ENCODE measurements at regions not wholly inside any gene's neighbourhood (a gene's known extent, or its start where the extent isn't known, plus 50 kb on each side); places are given as distances from the start of the nearest gene placed in this dataset.

DNA sequence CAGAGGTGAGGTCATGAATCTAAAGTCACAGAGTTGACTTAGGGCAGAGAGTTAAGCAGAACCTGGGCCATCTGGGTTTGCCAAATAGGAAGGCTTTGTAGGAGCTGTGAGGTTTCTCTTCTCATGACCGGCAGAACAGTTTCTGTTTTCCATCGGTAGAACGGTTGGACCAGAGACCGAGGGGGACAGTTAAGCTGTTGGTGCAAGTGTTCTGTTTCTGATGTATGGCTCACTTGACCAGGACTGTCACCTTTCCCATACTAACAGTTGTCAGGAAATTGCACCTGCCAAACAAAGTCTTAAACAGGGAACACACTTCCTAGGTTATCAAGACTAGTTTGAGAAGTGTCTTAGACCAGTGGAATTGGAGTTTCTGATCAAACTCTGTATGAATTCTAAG is 158.3 kb downstream of the PDCD6IP start:
- H4K8ac ChIP-seq (ENCODE audit: low read depth, low read length), result no peak overlapping the region
- no CpG with 5 or more reads among the region's 4 CpGs for whole genome bisulfite sequencing (ENCODE audit: extremely low coverage, insufficient coverage, insufficient read length)

DNA sequence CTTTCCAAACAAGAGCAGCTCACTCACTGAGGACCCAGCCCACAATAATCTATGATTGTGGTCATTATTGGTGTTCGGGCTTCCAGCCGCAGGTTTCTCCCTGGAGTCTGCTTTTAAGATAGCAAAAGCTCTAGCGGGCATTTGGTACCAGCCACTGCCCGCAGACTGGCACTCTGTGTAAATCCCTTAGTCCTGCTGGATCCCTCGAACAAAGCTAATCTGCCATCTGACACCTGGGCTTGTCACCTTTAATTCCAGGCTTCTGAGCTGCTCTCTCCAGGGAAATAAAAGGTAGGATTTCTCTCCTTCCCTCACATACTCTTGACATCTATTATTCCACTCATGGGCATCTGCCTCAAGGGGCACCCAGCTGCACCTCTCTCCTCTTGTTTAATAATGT is 158.7 kb downstream of the PDCD6IP start:
- Histone ChIP-seq H3K79me2 (ENCODE audit: control insufficient read depth, insufficient read depth, low read length, poor library complexity) (no peaks in the 10 kb centered on the region), H3K27ac (ENCODE audit: low read depth, low read length) (no peak overlapping the region), H3K9me3 (ENCODE audit: insufficient read depth, low read depth, low read length) (no peaks in the 10 kb centered on the region), H3K36me3 (ENCODE audit: control insufficient read depth in 1 of 2, insufficient read depth in 2 of 2, low read length in 2 of 2) (no peaks in the 10 kb centered on the region), H3K4me1 (ENCODE audit: control insufficient read depth in 1 of 2, insufficient read depth in 2 of 2, low read length in 2 of 2) (no peaks in the 10 kb centered on the region), H2BK12ac (ENCODE audit: low read length) (no peak overlapping the region), H2BK5ac (ENCODE audit: low read depth, low read length, poor library complexity) (no peak overlapping the region), H3K4ac (ENCODE audit: low read depth, low read length) (no peak overlapping the region), H3K9ac (ENCODE audit: low read length) (no peak overlapping the region), H4K91ac (ENCODE audit: low read depth, low read length) (no peak overlapping the region), H3K14ac (ENCODE audit: low read length) (no peak overlapping the region), H3K27me3 (ENCODE audit: insufficient read depth, low read length) (no peaks in the 10 kb centered on the region), H3K4me3 (ENCODE audit: low read depth, low read length) (no peak overlapping the region), H3K23ac (ENCODE audit: low read length) (no peak overlapping the region), H2AK5ac (ENCODE audit: low read length) (no peak overlapping the region), H3K4me2 (ENCODE audit: low read length) (no peak overlapping the region), H4K12ac (ENCODE audit: low read depth, low read length) (no peak overlapping the region), H2BK120ac (ENCODE audit: insufficient read depth, low read length, poor library complexity) (no peak overlapping the region), H3K18ac (ENCODE audit: low read length) (no peak overlapping the region), H4K8ac (ENCODE audit: low read depth, low read length) (no peak overlapping the region), H3K79me1 (ENCODE audit: low read length) (no peaks in the 10 kb centered on the region), H2AFZ (ENCODE audit: insufficient read depth, low read length, poor library complexity) (no peak overlapping the region)
- no CpG with 5 or more reads among the region's 5 CpGs for WGBS (ENCODE audit: extremely low coverage, insufficient coverage, insufficient read length)
- no peak for DNase-seq

More for the DNA sequence above, 158.3 kb downstream of the PDCD6IP start:
- Histone ChIP-seq H3K4me2 (ENCODE audit: low read length) (no peak overlapping the region), H2BK120ac (ENCODE audit: insufficient read depth, low read length, poor library complexity) (no peak overlapping the region), H3K23ac (ENCODE audit: low read length) (no peak overlapping the region), H2BK5ac (ENCODE audit: low read depth, low read length, poor library complexity) (no peak overlapping the region), H3K4me1 (ENCODE audit: control insufficient read depth in 1 of 2, insufficient read depth in 2 of 2, low read length in 2 of 2) (no peaks in the 10 kb centered on the region), H3K27ac (ENCODE audit: low read depth, low read length) (no peak overlapping the region), H3K9me3 (ENCODE audit: insufficient read depth, low read depth, low read length) (no peaks in the 10 kb centered on the region), H3K4me3 (ENCODE audit: low read depth, low read length) (no peak overlapping the region), H3K18ac (ENCODE audit: low read length) (no peak overlapping the region), H3K36me3 (ENCODE audit: control insufficient read depth in 1 of 2, insufficient read depth in 2 of 2, low read length in 2 of 2) (no peaks in the 10 kb centered on the region), H3K79me1 (ENCODE audit: low read length) (no peaks in the 10 kb centered on the region), H3K14ac (ENCODE audit: low read length) (no peak overlapping the region), H2AK5ac (ENCODE audit: low read length) (no peak overlapping the region), H2AFZ (ENCODE audit: insufficient read depth, low read length, poor library complexity) (no peak overlapping the region), H3K4ac (ENCODE audit: low read depth, low read length) (no peak overlapping the region), H2BK12ac (ENCODE audit: low read length) (no peak overlapping the region), H4K91ac (ENCODE audit: low read depth, low read length) (no peak overlapping the region), H3K27me3 (ENCODE audit: insufficient read depth, low read length) (no peaks in the 10 kb centered on the region), H3K79me2 (ENCODE audit: control insufficient read depth, insufficient read depth, low read length, poor library complexity) (no peaks in the 10 kb centered on the region), H3K9ac (ENCODE audit: low read length) (no peak overlapping the region), H4K12ac (ENCODE audit: low read depth, low read length) (no peak overlapping the region)
- DNase-seq, result no peak

DNA sequence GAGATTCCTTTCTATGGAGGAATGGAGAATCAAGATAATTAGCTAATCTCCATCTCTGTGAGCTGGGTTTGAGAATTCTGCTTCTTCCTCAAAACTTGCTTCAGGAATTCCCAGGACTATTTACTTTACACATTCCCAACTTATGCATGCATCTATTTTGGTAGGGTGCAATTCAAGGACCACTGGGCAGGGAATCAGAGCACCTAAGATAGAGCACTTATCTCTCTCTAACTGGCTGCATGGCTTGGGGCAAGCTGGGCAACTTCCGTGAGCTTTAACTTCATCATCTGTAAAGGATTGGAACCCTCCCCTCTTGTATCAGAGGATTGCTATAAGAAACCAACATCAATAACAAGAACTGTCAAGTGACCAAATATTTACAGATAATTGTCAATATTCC is 160.2 kb downstream of the PDCD6IP start:
- WGBS (ENCODE audit: extremely low coverage, insufficient coverage, insufficient read length), result no CpG with 5 or more reads among the region's 1 CpG

DNA sequence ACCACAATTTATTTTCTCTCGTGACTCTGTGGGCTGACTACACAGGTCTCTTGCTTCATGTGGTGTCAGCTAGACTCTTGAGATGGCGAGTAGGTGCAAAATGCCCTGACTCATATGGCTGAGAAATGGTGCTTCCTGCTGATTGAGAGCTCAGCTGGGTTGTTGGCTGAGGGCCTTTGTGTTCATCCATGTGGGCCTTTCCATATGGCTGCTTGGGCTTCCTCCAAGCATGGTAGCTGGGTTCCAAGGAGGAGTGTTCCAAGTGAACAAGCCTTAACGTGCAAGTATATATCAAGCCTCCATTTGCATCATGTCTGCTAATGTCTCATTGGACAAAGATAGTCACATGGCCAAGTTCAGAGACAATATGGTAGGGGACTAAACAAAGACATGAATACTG is 164.0 kb downstream of the PDCD6IP start:
- Histone ChIP-seq H4K91ac (ENCODE audit: low read depth, low read length) (no peak overlapping the region), H4K8ac (ENCODE audit: low read depth, low read length) (no peak overlapping the region), H3K9ac (ENCODE audit: low read length) (no peak overlapping the region), H3K9me3 (ENCODE audit: insufficient read depth, low read depth, low read length) (no peaks in the 10 kb centered on the region), H3K4me3 (ENCODE audit: low read depth, low read length) (no peak overlapping the region), H3K36me3 (ENCODE audit: control insufficient read depth in 1 of 2, insufficient read depth in 2 of 2, low read length in 2 of 2) (no peaks in the 10 kb centered on the region), H3K4ac (ENCODE audit: low read depth, low read length) (no peak overlapping the region), H2BK120ac (ENCODE audit: insufficient read depth, low read length, poor library complexity) (no peak overlapping the region), H2BK12ac (ENCODE audit: low read length) (no peak overlapping the region), H3K79me2 (ENCODE audit: control insufficient read depth, insufficient read depth, low read length, poor library complexity) (no peaks in the 10 kb centered on the region), H2AK5ac (ENCODE audit: low read length) (no peak overlapping the region), H3K14ac (ENCODE audit: low read length) (no peak overlapping the region), H3K18ac (ENCODE audit: low read length) (no peak overlapping the region), H3K27ac (ENCODE audit: low read depth, low read length) (no peak overlapping the region), H3K79me1 (ENCODE audit: low read length) (no peaks in the 10 kb centered on the region), H3K23ac (ENCODE audit: low read length) (no peak overlapping the region), H2AFZ (ENCODE audit: insufficient read depth, low read length, poor library complexity) (no peak overlapping the region), H3K4me2 (ENCODE audit: low read length) (no peak overlapping the region), H2BK5ac (ENCODE audit: low read depth, low read length, poor library complexity) (no peak overlapping the region), H3K27me3 (ENCODE audit: insufficient read depth, low read length) (no peaks in the 10 kb centered on the region), H3K4me1 (ENCODE audit: control insufficient read depth in 1 of 2, insufficient read depth in 2 of 2, low read length in 2 of 2) (no peaks in the 10 kb centered on the region), H4K12ac (ENCODE audit: low read depth, low read length) (no peak overlapping the region)
- WGBS (ENCODE audit: extremely low coverage, insufficient coverage, insufficient read length), result no CpG with 5 or more reads among the region's 3 CpGs
- DNase-seq, result no peak

More for the DNA sequence above, 160.2 kb downstream of the PDCD6IP start:
- no peak overlapping the region for H3K4ac ChIP-seq (ENCODE audit: low read depth, low read length)
- no peak overlapping the region for H4K8ac ChIP-seq (ENCODE audit: low read depth, low read length)
- H3K9ac ChIP-seq (ENCODE audit: low read length), result no peak overlapping the region
- H2BK120ac ChIP-seq (ENCODE audit: insufficient read depth, low read length, poor library complexity), result no peak overlapping the region
- H4K12ac ChIP-seq (ENCODE audit: low read depth, low read length), result no peak overlapping the region
- no peak overlapping the region for H3K27ac ChIP-seq (ENCODE audit: low read depth, low read length)
- H3K23ac ChIP-seq (ENCODE audit: low read length), result no peak overlapping the region
- no peaks in the 10 kb centered on the region for H3K27me3 ChIP-seq (ENCODE audit: insufficient read depth, low read length)
- H3K4me1 ChIP-seq (ENCODE audit: control insufficient read depth in 1 of 2, insufficient read depth in 2 of 2, low read length in 2 of 2), result no peaks in the 10 kb centered on the region
- no peaks in the 10 kb centered on the region for H3K9me3 ChIP-seq (ENCODE audit: insufficient read depth, low read depth, low read length)
- no peaks in the 10 kb centered on the region for H3K79me1 ChIP-seq (ENCODE audit: low read length)
- no peak overlapping the region for H3K14ac ChIP-seq (ENCODE audit: low read length)
- no peak overlapping the region for H3K18ac ChIP-seq (ENCODE audit: low read length)
- H2BK12ac ChIP-seq (ENCODE audit: low read length), result no peak overlapping the region
- no peak overlapping the region for H2AK5ac ChIP-seq (ENCODE audit: low read length)
- no peak overlapping the region for H4K91ac ChIP-seq (ENCODE audit: low read depth, low read length)
- no peak overlapping the region for H3K4me2 ChIP-seq (ENCODE audit: low read length)
- H2BK5ac ChIP-seq (ENCODE audit: low read depth, low read length, poor library complexity), result no peak overlapping the region
- H3K36me3 ChIP-seq (ENCODE audit: control insufficient read depth in 1 of 2, insufficient read depth in 2 of 2, low read length in 2 of 2), result no peaks in the 10 kb centered on the region
- H2AFZ ChIP-seq (ENCODE audit: insufficient read depth, low read length, poor library complexity), result no peak overlapping the region
- DNase-seq, result no peak
- H3K4me3 ChIP-seq (ENCODE audit: low read depth, low read length), result no peak overlapping the region
- no peaks in the 10 kb centered on the region for H3K79me2 ChIP-seq (ENCODE audit: control insufficient read depth, insufficient read depth, low read length, poor library complexity)

Measured in trophoblast cell (in vitro differentiated cells and primary cell).